Astrocyte (in vitro differentiated cells and primary cell): ENCODE measurements at regions not wholly inside any gene's neighbourhood (a gene's known extent, or its start where the extent isn't known, plus 50 kb on each side); places are given as distances from the start of the nearest gene placed in this dataset.

ENCODE experiments used
- DNase-seq: peaks from one replicate; pipeline ENCODE4 v3.0.0-alpha.2; 2010; ENCODE audit warnings: low read depth
- FAIRE-seq: peaks from 2 replicates; lab custom pipeline; 2011; peaks lifted over from hg19 to GRCh38; lab: Jason Lieb, UNC
- H2AFZ ChIP-seq: 2 replicates; pipeline ENCODE4 v1.6.0; 2012; ENCODE audit warnings: low read depth, low read length, inconsistent platforms
- H3K27ac ChIP-seq: 2 replicates; pipeline ENCODE4 v1.5.1; 2011; ENCODE audit warnings: low read depth, low read length, inconsistent platforms
- H3K27me3 ChIP-seq: 2 replicates; pipeline ENCODE4 v1.6.0; 2011; ENCODE audit warnings: low read length, inconsistent platforms; ENCODE audit not compliant: insufficient read depth
- H3K36me3 ChIP-seq: 2 replicates; pipeline ENCODE4 v1.5.1; 2011; ENCODE audit warnings: low read length, inconsistent platforms; ENCODE audit not compliant: insufficient read depth
- H3K4me1 ChIP-seq: 2 replicates; pipeline ENCODE4 v1.5.1; 2011; ENCODE audit warnings: low read length, inconsistent platforms; ENCODE audit not compliant: insufficient read depth
- H3K4me2 ChIP-seq: 2 replicates; pipeline ENCODE4 v1.6.0; 2012; ENCODE audit warnings: low read length, inconsistent platforms
- H3K4me3 ChIP-seq: 2 replicates; pipeline ENCODE4 v1.5.1; 2011; ENCODE audit warnings: low read depth, mild to moderate bottlenecking, low read length, inconsistent platforms; ENCODE audit not compliant: insufficient read depth
- H3K79me2 ChIP-seq: 2 replicates; pipeline ENCODE4 v1.6.0; 2012; ENCODE audit warnings: mild to moderate bottlenecking, low read length, inconsistent platforms; ENCODE audit not compliant: insufficient read depth
- H3K9ac ChIP-seq: 2 replicates; pipeline ENCODE4 v1.6.0; 2012; ENCODE audit warnings: mild to moderate bottlenecking, low read length, inconsistent platforms
- H3K9me3 ChIP-seq: 2 replicates; pipeline ENCODE4 v1.5.1; 2012; ENCODE audit warnings: low read depth, mild to moderate bottlenecking, low read length, inconsistent platforms; ENCODE audit not compliant: insufficient read depth
- H4K20me1 ChIP-seq: 2 replicates; pipeline ENCODE4 v1.6.0; 2012; ENCODE audit warnings: low read length, inconsistent platforms; ENCODE audit not compliant: insufficient read depth
- H3K27ac Mint-ChIP-seq: one replicate; pipeline ENCODE4 v1.8.0; 2021; ENCODE audit warnings: mild to moderate bottlenecking, mixed read lengths; ENCODE audit not compliant: unreplicated experiment
- H3K27me3 Mint-ChIP-seq: one replicate; pipeline ENCODE4 v1.8.0; 2021; ENCODE audit warnings: low read depth, mixed read lengths; ENCODE audit not compliant: unreplicated experiment
- H3K36me3 Mint-ChIP-seq: one replicate; pipeline ENCODE4 v1.8.0; 2021; ENCODE audit warnings: low read depth, mixed read lengths; ENCODE audit not compliant: unreplicated experiment
- H3K4me1 Mint-ChIP-seq: one replicate; pipeline ENCODE4 v1.8.0; 2021; ENCODE audit warnings: low read depth, mixed read lengths; ENCODE audit not compliant: unreplicated experiment
- H3K4me3 Mint-ChIP-seq: one replicate; pipeline ENCODE4 v1.8.0; 2021; ENCODE audit warnings: mild to moderate bottlenecking, moderate library complexity, mixed read lengths; ENCODE audit not compliant: unreplicated experiment
- H3K9me3 Mint-ChIP-seq: one replicate; pipeline ENCODE4 v1.8.0; 2021; ENCODE audit warnings: mild to moderate bottlenecking, mixed read lengths; ENCODE audit not compliant: unreplicated experiment
- CTCF ChIP-seq: IDR thresholded peaks from 2 replicates; pipeline ENCODE4 v1.5.1; 2011; ENCODE audit warnings: low read depth, mild to moderate bottlenecking, inconsistent platforms, low read length, moderate library complexity; ENCODE audit not compliant: insufficient read depth
- EZH2 ChIP-seq: IDR thresholded peaks from 2 replicates; pipeline ENCODE4 v1.6.1; 2012; ENCODE audit warnings: mild to moderate bottlenecking, low read length, inconsistent platforms; ENCODE audit not compliant: insufficient read depth

GRCh38 chr11:15584158-15584557 is 469.4 kb downstream of the INSC start:
- H3K9me3 Mint-ChIP-seq: peaks cover 3% of the 10 kb centered on the region
- Histone ChIP-seq H2AFZ (no peak overlapping the region), H3K4me1 (no peaks in the 10 kb centered on the region), H3K27ac (no peak overlapping the region), H3K4me3 (no peak overlapping the region), H3K4me2 (no peak overlapping the region), H3K9ac (no peak overlapping the region), H3K9me3 (no peaks in the 10 kb centered on the region), H3K27me3 (no peaks in the 10 kb centered on the region), H4K20me1 (no peaks in the 10 kb centered on the region), H3K79me2 (no peaks in the 10 kb centered on the region), H3K36me3 (no peaks in the 10 kb centered on the region)
- TF ChIP-seq EZH2: no peak
- no peak for TF ChIP-seq CTCF
- no peak for DNase-seq
- H3K4me1 Mint-ChIP-seq: peaks cover 5% of the 10 kb centered on the region
- FAIRE-seq: no peak
- no peak overlapping the region for H3K4me3 Mint-ChIP-seq
- H3K27ac Mint-ChIP-seq: no peak overlapping the region
- no peaks in the 10 kb centered on the region for H3K27me3 Mint-ChIP-seq
- H3K36me3 Mint-ChIP-seq: no peaks in the 10 kb centered on the region

- Histone ChIP-seq H4K20me1 (no peaks in the 10 kb centered on the region), H3K4me2 (no peak overlapping the region), H3K4me3 (no peak overlapping the region), H3K9me3 (no peaks in the 10 kb centered on the region), H3K27me3 (no peaks in the 10 kb centered on the region), H3K79me2 (no peaks in the 10 kb centered on the region), H3K9ac (no peak overlapping the region), H3K4me1 (no peaks in the 10 kb centered on the region), H3K36me3 (no peaks in the 10 kb centered on the region), H3K27ac (no peak overlapping the region), H2AFZ (no peak overlapping the region)
- peaks cover 7% of the 10 kb centered on the region for H3K4me1 Mint-ChIP-seq
- no peaks in the 10 kb centered on the region for H3K36me3 Mint-ChIP-seq
- TF ChIP-seq CTCF: no peak
- no peak for TF ChIP-seq EZH2
- H3K27ac Mint-ChIP-seq: no peak overlapping the region
- H3K27me3 Mint-ChIP-seq: no peaks in the 10 kb centered on the region
- H3K9me3 Mint-ChIP-seq: peaks cover 3% of the 10 kb centered on the region
- DNase-seq: no peak
- no peak overlapping the region for H3K4me3 Mint-ChIP-seq
- FAIRE-seq: no peak
Measured at GRCh38 chr11:15585602-15586331, 471.0 kb downstream of the INSC start.
